Astrocyte (in vitro differentiated cells and primary cell): ENCODE measurements at regions not wholly inside any gene's neighbourhood (a gene's known extent, or its start where the extent isn't known, plus 50 kb on each side); places are given as distances from the start of the nearest gene placed in this dataset.

Experiments used
- DNase-seq: peaks from one replicate; pipeline ENCODE4 v3.0.0-alpha.2; 2010; ENCODE audit warnings: low read depth
- FAIRE-seq: peaks from 2 replicates; lab custom pipeline; 2011; peaks lifted over from hg19 to GRCh38; lab: Jason Lieb, UNC
- H2AFZ ChIP-seq: 2 replicates; pipeline ENCODE4 v1.6.0; 2012; ENCODE audit warnings: low read depth, low read length, inconsistent platforms
- H3K27ac ChIP-seq: 2 replicates; pipeline ENCODE4 v1.5.1; 2011; ENCODE audit warnings: low read depth, low read length, inconsistent platforms
- H3K27me3 ChIP-seq: 2 replicates; pipeline ENCODE4 v1.6.0; 2011; ENCODE audit warnings: low read length, inconsistent platforms; ENCODE audit not compliant: insufficient read depth
- H3K36me3 ChIP-seq: 2 replicates; pipeline ENCODE4 v1.5.1; 2011; ENCODE audit warnings: low read length, inconsistent platforms; ENCODE audit not compliant: insufficient read depth
- H3K4me1 ChIP-seq: 2 replicates; pipeline ENCODE4 v1.5.1; 2011; ENCODE audit warnings: low read length, inconsistent platforms; ENCODE audit not compliant: insufficient read depth
- H3K4me2 ChIP-seq: 2 replicates; pipeline ENCODE4 v1.6.0; 2012; ENCODE audit warnings: low read length, inconsistent platforms
- H3K4me3 ChIP-seq: 2 replicates; pipeline ENCODE4 v1.5.1; 2011; ENCODE audit warnings: low read depth, mild to moderate bottlenecking, low read length, inconsistent platforms; ENCODE audit not compliant: insufficient read depth
- H3K79me2 ChIP-seq: 2 replicates; pipeline ENCODE4 v1.6.0; 2012; ENCODE audit warnings: mild to moderate bottlenecking, low read length, inconsistent platforms; ENCODE audit not compliant: insufficient read depth
- H3K9ac ChIP-seq: 2 replicates; pipeline ENCODE4 v1.6.0; 2012; ENCODE audit warnings: mild to moderate bottlenecking, low read length, inconsistent platforms
- H3K9me3 ChIP-seq: 2 replicates; pipeline ENCODE4 v1.5.1; 2012; ENCODE audit warnings: low read depth, mild to moderate bottlenecking, low read length, inconsistent platforms; ENCODE audit not compliant: insufficient read depth
- H4K20me1 ChIP-seq: 2 replicates; pipeline ENCODE4 v1.6.0; 2012; ENCODE audit warnings: low read length, inconsistent platforms; ENCODE audit not compliant: insufficient read depth
- H3K27ac Mint-ChIP-seq: one replicate; pipeline ENCODE4 v1.8.0; 2021; ENCODE audit warnings: mild to moderate bottlenecking, mixed read lengths; ENCODE audit not compliant: unreplicated experiment
- H3K27me3 Mint-ChIP-seq: one replicate; pipeline ENCODE4 v1.8.0; 2021; ENCODE audit warnings: low read depth, mixed read lengths; ENCODE audit not compliant: unreplicated experiment
- H3K36me3 Mint-ChIP-seq: one replicate; pipeline ENCODE4 v1.8.0; 2021; ENCODE audit warnings: low read depth, mixed read lengths; ENCODE audit not compliant: unreplicated experiment
- H3K4me1 Mint-ChIP-seq: one replicate; pipeline ENCODE4 v1.8.0; 2021; ENCODE audit warnings: low read depth, mixed read lengths; ENCODE audit not compliant: unreplicated experiment
- H3K4me3 Mint-ChIP-seq: one replicate; pipeline ENCODE4 v1.8.0; 2021; ENCODE audit warnings: mild to moderate bottlenecking, moderate library complexity, mixed read lengths; ENCODE audit not compliant: unreplicated experiment
- H3K9me3 Mint-ChIP-seq: one replicate; pipeline ENCODE4 v1.8.0; 2021; ENCODE audit warnings: mild to moderate bottlenecking, mixed read lengths; ENCODE audit not compliant: unreplicated experiment
- CTCF ChIP-seq: IDR thresholded peaks from 2 replicates; pipeline ENCODE4 v1.5.1; 2011; ENCODE audit warnings: low read depth, mild to moderate bottlenecking, inconsistent platforms, low read length, moderate library complexity; ENCODE audit not compliant: insufficient read depth
- EZH2 ChIP-seq: IDR thresholded peaks from 2 replicates; pipeline ENCODE4 v1.6.1; 2012; ENCODE audit warnings: mild to moderate bottlenecking, low read length, inconsistent platforms; ENCODE audit not compliant: insufficient read depth

DNA sequence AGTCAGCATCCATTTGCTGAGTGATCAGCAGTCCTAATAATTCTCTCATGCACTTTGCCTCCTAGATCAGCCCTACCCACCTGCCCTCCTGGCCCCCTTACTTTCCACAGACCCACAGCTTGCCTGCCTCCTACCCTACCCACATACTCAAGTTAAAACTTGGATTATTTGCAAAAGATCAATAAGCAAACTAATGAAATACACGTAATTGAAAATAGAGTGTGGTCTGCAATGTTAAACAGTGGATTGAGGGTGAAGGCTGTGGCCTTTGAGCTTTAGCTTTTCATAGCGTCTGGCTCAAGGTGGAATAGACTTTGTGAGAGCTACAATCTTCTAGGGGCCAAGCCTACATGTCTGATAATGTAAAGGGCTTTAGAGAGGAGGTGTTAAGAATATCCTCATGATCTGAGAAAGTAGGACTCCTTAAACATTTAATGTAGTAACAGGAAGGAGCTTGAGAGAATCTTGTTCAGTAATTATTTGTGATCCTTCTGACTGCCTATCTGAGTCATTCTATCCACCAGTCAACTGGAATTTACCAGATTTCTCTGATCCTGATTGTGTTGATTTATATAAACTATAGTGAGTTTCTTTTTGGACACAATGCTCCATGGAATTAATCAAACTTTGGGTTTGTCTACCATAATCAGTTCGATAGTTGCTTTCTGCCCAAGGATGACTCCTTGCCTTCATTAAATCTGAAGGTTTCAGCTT, 310.0 kb downstream of the HRH4 start:
- Mint-ChIP-seq H3K27me3 (no peaks in the 10 kb centered on the region), H3K27ac (no peak overlapping the region), H3K36me3 (no peaks in the 10 kb centered on the region), H3K4me1 (no peaks in the 10 kb centered on the region), H3K4me3 (no peak overlapping the region), H3K9me3 (peaks cover 7% of the 10 kb centered on the region)
- Histone ChIP-seq H3K4me3 (no peak overlapping the region), H3K4me2 (no peak overlapping the region), H2AFZ (no peak overlapping the region), H3K79me2 (no peaks in the 10 kb centered on the region), H3K27ac (no peak overlapping the region), H3K9ac (no peak overlapping the region), H3K36me3 (no peaks in the 10 kb centered on the region), H3K27me3 (no peaks in the 10 kb centered on the region), H4K20me1 (no peaks in the 10 kb centered on the region), H3K9me3 (peaks cover 3% of the 10 kb centered on the region), H3K4me1 (no peaks in the 10 kb centered on the region)
- no peak for FAIRE-seq
- TF ChIP-seq EZH2 (no peak), CTCF (no peak)
- DNase-seq: no peak

GRCh38 chr18:24771300-24771699, 310.9 kb downstream of the HRH4 start:
- Mint-ChIP-seq H3K36me3 (no peaks in the 10 kb centered on the region), H3K9me3 (peaks cover 7% of the 10 kb centered on the region), H3K4me1 (no peaks in the 10 kb centered on the region), H3K27ac (no peak overlapping the region), H3K27me3 (no peaks in the 10 kb centered on the region), H3K4me3 (no peak overlapping the region)
- no peak for TF ChIP-seq CTCF
- TF ChIP-seq EZH2: no peak
- Histone ChIP-seq H4K20me1 (no peaks in the 10 kb centered on the region), H3K79me2 (no peaks in the 10 kb centered on the region), H3K9ac (no peak overlapping the region), H3K36me3 (no peaks in the 10 kb centered on the region), H3K4me3 (no peak overlapping the region), H3K4me1 (no peaks in the 10 kb centered on the region), H3K27ac (no peak overlapping the region), H3K9me3 (peaks cover 4% of the 10 kb centered on the region), H3K27me3 (no peaks in the 10 kb centered on the region), H3K4me2 (no peak overlapping the region), H2AFZ (no peak overlapping the region)
- FAIRE-seq (no peak), DNase-seq (no peak)

- no peaks in the 10 kb centered on the region for H3K79me2 ChIP-seq
- H3K4me3 Mint-ChIP-seq: no peak overlapping the region
- H3K4me1 ChIP-seq: no peaks in the 10 kb centered on the region
- H3K4me3 ChIP-seq: no peak overlapping the region
- no peak for FAIRE-seq
- no peak overlapping the region for H3K4me2 ChIP-seq
- H3K27me3 Mint-ChIP-seq: no peaks in the 10 kb centered on the region
- H3K4me1 Mint-ChIP-seq: no peaks in the 10 kb centered on the region
- peaks cover 4% of the 10 kb centered on the region for H3K9me3 ChIP-seq
- no peaks in the 10 kb centered on the region for H3K36me3 Mint-ChIP-seq
- no peak for DNase-seq
- no peak overlapping the region for H3K27ac Mint-ChIP-seq
- no peaks in the 10 kb centered on the region for H3K27me3 ChIP-seq
- H3K27ac ChIP-seq: no peak overlapping the region
- H4K20me1 ChIP-seq: no peaks in the 10 kb centered on the region
- no peak overlapping the region for H3K9ac ChIP-seq
- no peak overlapping the region for H2AFZ ChIP-seq
- TF ChIP-seq EZH2 (no peak), CTCF (no peak)
- H3K9me3 Mint-ChIP-seq: peaks cover 4% of the 10 kb centered on the region
- no peaks in the 10 kb centered on the region for H3K36me3 ChIP-seq
Observed at GRCh38 chr18:24773101-24773500, 312.7 kb downstream of the HRH4 start.
